G401 (cell line): ENCODE measurements at regions not wholly inside any gene's neighbourhood (a gene's known extent, or its start where the extent isn't known, plus 50 kb on each side); places are given as distances from the start of the nearest gene placed in this dataset.
A peak's percentile ranks its signal among the peaks of the same experiment; 100 is the strongest.

Source experiments
- DNase-seq: peaks from one replicate; pipeline ENCODE4 v3.0.0-alpha.2; 2015; ENCODE audit warnings: low spot score
- in situ Hi-C: cut with HindIII; loops from 2 replicates; pipeline ENCODE4 v1.10.0; 2016; ENCODE audit warnings: low sequenced_read_pairs, mixed read lengths

DNA sequence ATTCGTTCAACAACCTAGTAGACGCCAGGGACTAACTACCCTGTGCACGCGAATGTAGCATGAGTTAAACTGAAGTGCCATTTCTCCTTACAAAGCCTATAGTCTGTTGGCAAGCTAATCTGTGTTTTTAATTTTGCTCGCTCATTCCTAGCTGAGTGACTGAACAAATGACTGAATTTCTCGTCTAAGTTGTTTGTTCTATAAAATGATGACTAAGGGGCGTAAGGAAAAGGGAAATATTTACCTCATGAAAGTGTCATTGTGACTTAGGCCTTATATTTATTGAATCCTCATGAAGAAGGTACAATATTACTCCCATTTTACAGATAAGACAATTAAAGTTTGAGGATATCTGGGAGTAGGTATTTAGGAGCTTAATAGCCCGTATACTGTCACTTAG, 818.3 kb upstream of the ALCAM start:
- in situ Hi-C loops: no loop called here
- no peak for DNase-seq

- DNase-seq: no peak
- in situ Hi-C loops: no loop called here
These were observed 817.5 kb upstream of the ALCAM start for GRCh38 chr3:104549099-104549714.

DNA sequence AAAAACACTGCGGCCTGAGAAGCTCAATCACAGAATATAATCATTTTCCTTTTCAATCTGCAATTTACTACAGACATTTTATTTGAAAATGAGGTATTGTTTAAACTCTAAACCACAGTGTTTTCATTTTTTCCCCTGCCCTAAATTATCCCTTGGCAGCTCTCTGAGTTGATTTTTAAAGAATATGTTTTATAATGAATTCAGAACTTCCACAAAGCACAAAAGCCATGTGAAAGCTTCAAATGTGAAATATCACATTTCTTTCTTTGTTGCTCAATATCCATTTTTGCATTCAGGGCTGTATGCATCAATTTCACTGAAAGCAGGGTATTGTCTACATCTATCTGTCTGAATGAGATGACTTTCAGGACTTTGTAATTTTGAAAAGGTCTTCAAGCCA, 813.6 kb upstream of the ALCAM start:
- no peak for DNase-seq
- in situ Hi-C loops: no loop called here

- DNase-seq: no peak
- in situ Hi-C loops: no loop called here
These were observed 812.3 kb upstream of the ALCAM start for GRCh38 chr3:104554425-104554824.

DNA sequence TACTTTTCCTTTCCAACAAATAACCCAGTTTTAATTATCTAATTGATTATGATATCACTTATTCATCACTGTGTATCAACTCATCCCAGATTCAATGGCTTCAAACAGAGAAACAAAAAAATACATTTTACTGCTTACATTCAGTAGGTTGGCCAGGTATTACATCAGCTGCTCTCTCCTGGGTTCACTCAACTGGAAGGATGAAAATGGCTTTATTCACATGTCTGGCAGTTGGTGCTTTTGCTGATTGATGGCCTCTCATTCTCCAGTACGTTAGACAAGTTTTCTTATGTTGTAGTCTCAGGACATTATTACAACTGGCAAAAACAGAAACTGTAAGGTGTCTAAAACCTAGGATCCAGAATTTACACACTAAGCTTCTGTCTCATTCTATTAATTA, 811.0 kb upstream of the ALCAM start:
- DNase-seq: no peak
- in situ Hi-C loops: no loop called here

DNA sequence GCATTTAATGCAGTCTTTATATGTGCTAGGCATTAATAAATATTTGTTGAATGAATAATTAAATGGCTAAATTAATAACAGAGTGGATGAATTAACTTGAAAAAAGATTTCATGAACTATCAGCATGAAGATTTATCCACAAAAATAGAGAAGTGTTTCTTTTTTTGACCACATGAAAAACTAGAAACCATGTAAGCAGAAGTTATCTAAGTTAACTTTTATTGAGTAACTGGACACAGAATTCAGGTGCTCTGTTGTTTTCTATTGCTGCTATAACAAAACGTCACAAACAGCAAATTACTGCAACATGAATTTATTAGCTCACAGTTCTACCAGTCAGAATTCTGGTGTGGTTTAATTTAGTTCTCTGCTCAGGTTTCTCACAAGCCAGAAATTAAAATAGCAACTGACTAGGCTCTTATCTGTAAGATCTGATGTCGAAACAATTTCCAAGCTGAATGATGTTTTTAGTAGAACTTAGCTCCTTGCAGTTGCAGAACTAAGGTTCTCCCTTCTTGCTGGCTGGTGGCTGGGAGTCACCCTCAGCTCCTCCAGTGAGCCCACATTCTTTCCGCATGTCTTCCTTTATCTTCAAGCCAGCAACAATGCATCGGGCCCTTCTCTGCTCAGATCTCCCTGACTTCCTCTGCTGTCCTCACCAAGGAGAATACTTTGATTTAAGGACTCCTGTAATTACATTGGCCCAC, 810.2 kb upstream of the ALCAM start:
- in situ Hi-C loops: no loop called here
- no peak for DNase-seq

GRCh38 chr3:104561324-104561723, 805.4 kb upstream of the ALCAM start:
- DNase-seq: no peak
- in situ Hi-C loops: no loop called here

DNA sequence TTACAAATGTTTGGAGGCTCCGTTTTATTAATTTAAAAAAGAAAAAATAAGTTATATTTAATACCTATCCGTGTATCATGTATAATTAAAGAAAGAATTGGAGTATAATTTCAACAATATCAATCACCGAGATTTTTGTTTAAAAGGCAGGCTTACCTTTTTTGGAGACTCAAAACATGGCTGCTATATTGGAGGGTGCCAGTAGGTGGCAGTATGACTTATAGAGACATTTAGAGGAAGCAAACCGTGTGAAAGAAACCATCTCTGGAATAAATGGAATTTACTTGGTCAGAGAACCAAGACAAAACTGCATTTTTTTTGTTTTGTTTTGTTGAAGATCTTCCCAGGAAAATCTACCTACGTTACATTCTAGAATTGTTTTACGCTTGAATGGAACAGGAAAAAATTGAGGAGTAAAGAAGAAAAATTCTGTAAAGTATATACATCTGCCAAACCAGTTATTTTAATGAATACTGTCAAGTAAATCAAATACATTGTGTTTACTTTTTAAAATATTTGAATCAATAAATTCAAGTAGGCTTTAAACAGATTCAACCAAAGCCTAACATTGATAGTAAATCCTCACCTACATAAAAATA, 802.6 kb upstream of the ALCAM start:
- in situ Hi-C loops: no loop called here
- peak; percentile 17 for DNase-seq

- no peak for DNase-seq
- in situ Hi-C loops: no loop called here
These were observed 800.7 kb upstream of the ALCAM start for GRCh38 chr3:104566054-104566453.

- in situ Hi-C loops: no loop called here
- no peak for DNase-seq
These were observed 791.1 kb upstream of the ALCAM start for GRCh38 chr3:104575634-104576033.

DNA sequence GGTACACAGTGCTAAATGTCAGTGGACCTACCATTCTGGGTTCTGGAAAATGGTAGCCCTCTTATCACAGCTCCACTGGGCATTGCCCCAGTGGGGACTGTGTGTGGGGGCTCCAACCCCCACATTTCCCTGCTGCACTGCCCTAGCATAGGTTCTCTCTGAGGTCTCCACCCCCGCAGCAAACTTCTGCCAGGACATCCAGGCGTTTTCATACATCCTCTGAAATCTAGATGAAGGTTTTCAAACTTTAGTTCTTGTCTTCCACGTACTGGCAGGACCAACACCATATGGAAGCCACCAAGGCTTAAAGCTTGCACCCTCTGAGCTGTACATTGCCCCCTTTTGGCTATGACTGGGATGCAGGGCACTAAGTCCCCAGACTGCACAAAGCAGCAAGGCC, 788.2 kb upstream of the ALCAM start:
- no peak for DNase-seq

GRCh38 chr3:104582092-104582491, 784.6 kb upstream of the ALCAM start:
- no peak for DNase-seq
- in situ Hi-C loops: no loop called here

More for the DNA sequence above, 788.2 kb upstream of the ALCAM start:
- in situ Hi-C loops: no loop called here

GRCh38 chr3:104584682-104585081, 782.0 kb upstream of the ALCAM start:
- in situ Hi-C loops: no loop called here
- no peak for DNase-seq

GRCh38 chr3:104586344-104586743, 780.4 kb upstream of the ALCAM start:
- DNase-seq: no peak
- in situ Hi-C loops: no loop called here

GRCh38 chr3:104588442-104588841, 778.3 kb upstream of the ALCAM start:
- in situ Hi-C loops: no loop called here
- DNase-seq: no peak

GRCh38 chr3:104591776-104592175, 774.9 kb upstream of the ALCAM start:
- DNase-seq: no peak
- in situ Hi-C loops: no loop called here

DNA sequence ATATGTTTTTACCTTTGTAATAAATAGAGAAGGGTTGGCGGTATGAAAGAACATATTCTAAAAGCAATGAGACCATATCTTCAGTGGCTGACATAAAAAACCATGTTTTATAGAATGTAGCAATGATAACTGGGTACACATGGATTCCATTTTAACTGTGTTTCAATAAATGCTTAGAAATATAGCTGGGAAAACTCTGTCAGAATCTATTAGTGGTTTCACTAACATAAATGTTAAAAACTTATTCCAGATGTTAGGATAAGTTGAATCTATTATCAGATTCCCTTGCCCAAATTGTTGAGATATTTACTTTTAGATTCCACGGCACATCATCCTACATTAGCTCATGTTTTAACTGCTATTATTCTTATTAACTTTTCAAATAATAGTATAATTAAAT, 772.2 kb upstream of the ALCAM start:
- in situ Hi-C loops: no loop called here
- DNase-seq: no peak

GRCh38 chr3:104596054-104596453, 770.7 kb upstream of the ALCAM start:
- no peak for DNase-seq
- in situ Hi-C loops: no loop called here

- DNase-seq: peak; percentile 45
- in situ Hi-C loops: no loop called here
These were observed 770.2 kb upstream of the ALCAM start for GRCh38 chr3:104596551-104596950.

GRCh38 chr3:104598848-104599511, 767.7 kb upstream of the ALCAM start:
- DNase-seq: no peak
- in situ Hi-C loops: no loop called here
